Bronchial epithelial cell (primary cell): ENCODE measurements at regions not wholly inside any gene's neighbourhood (a gene's known extent, or its start where the extent isn't known, plus 50 kb on each side); places are given as distances from the start of the nearest gene placed in this dataset.
"Not testable (repeated sequence)": the region's sequence is repeated elsewhere in the genome, so short reads cannot be mapped to it uniquely, and the experiment has no call there.

Experiments
- DNase-seq: peaks from one replicate; pipeline ENCODE4 v3.0.0-alpha.2; 2010; ENCODE audit warnings: low read depth
- FAIRE-seq: peaks from 2 replicates; lab custom pipeline; 2011; peaks lifted over from hg19 to GRCh38; lab: Jason Lieb, UNC
- H3K27me3 ChIP-seq: 2 replicates; pipeline ENCODE4 v1.5.1; 2011; ENCODE audit warnings: low read length; ENCODE audit not compliant: control insufficient read depth, insufficient read depth
- H3K36me3 ChIP-seq: 2 replicates; pipeline ENCODE4 v1.5.1; 2011; ENCODE audit warnings: low read length; ENCODE audit not compliant: control insufficient read depth, insufficient read depth
- H3K4me3 ChIP-seq: 2 replicates; pipeline ENCODE4 v1.5.1; 2011; ENCODE audit warnings: mild to moderate bottlenecking, low read depth, low read length, control low read depth
- CTCF ChIP-seq: IDR thresholded peaks from 2 replicates; pipeline ENCODE4 v1.5.1; 2011; ENCODE audit warnings: mild to moderate bottlenecking, moderate library complexity, low read length, control low read depth, inconsistent platforms; ENCODE audit not compliant: insufficient read depth, severe bottlenecking

DNA sequence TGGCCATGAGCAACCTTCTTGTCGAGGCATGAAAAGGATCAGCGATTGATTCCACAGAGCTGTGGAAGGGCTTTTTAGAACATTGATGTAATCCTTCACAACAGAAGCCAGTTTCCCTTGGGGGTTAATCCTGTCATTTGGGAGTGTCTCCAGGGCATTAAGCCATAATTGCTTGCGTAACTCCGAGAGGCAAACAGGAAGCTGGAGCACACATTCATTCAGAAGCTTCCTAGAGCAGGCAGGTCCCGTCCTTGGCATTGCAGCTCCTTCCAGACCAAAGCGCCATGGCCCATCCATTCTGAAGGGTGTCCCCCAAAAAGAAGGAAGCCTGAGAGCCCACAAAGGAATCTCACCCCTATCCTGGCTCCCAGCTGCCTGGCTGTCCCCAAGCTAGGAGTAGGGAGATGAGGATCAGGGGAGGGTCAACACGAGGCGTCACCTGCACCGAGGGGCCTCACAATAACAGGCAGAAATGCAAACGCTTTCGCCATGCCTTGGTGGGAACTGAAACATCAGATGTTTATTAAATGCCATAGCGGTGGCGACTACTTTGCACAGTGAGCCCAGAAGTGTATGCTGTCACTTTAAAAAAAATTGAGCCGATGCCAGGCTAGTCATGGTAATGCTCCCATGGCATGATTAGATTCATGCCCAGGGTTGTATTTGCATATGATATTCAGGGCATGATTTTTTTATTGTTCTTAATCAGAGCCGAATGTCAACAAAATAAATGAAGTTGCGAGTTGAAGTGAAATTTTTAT lies 339.4 kb downstream of the BCL11A start:
- Histone ChIP-seq H3K4me3 (peak overlapping the region; percentile 22), H3K36me3 (no peaks in the 10 kb centered on the region), H3K27me3 (no peaks in the 10 kb centered on the region)
- peak; percentile 98 for FAIRE-seq
- no peak for TF ChIP-seq CTCF
- DNase-seq = peak; percentile 99

DNA sequence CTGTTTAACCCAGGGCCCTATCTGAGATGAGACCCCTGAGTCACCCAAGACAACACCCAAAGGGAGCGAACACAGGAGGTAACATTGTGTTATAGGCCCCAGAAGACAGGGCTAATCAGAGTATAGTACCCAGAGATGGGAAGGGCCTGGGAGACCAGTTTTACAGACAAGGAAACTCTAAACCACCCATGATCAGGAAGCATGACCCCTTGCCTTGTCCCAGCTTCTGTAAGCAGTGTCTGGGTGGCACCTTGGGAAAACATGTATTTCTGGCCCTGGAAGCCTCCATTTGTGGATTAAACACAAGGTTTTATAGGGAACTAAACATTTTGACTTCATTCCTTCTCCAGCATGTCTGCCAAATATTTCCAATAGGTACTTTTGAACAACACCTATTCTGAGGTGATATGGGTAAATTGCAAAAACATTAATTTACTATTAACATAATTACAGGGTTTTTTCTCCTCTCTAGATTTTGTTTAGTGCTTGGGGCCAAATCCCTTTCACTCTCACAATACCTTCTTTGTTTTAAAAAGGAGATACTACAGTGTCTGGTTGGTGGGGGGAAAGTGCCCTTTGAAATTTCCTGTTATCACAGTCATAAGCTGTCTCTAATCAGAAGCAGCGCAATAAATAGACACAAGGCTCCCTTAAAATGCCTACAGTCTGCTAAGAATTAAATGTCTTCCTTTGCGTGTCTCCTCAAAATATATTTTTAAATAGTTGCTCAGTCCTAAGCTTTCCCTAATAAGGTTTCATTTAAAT lies 341.1 kb downstream of the BCL11A start:
- FAIRE-seq = no peak
- no peaks in the 10 kb centered on the region for H3K36me3 ChIP-seq
- H3K4me3 ChIP-seq = no peak overlapping the region
- TF ChIP-seq CTCF = no peak
- H3K27me3 ChIP-seq = no peaks in the 10 kb centered on the region
- no peak for DNase-seq

DNA sequence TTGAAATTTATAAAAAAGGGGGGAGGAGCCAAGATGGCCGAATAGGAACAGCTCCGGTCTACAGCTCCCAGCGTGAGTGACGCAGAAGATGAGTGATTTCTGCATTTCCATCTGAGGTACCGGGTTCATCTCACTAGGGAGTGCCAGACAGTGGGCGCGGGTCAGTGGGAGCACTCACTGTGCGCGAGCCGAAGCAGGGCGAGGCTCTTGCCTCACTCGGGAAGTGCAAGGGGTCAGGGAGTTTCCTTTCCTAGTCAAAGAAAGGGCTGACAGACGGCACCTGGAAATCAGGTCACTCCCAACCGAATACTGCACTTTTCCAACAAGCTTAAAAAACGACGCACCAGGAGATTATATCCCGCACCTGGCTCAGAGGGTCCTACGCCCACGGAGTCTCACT lies 364.4 kb downstream of the BCL11A start:
- H3K36me3 ChIP-seq, DNase-seq, H3K4me3 ChIP-seq, FAIRE-seq, H3K27me3 ChIP-seq: not testable (repeated sequence)

- no peak for DNase-seq
- TF ChIP-seq CTCF = no peak
- H3K4me3 ChIP-seq = no peak overlapping the region
- H3K36me3 ChIP-seq = no peaks in the 10 kb centered on the region
- no peaks in the 10 kb centered on the region for H3K27me3 ChIP-seq
- no peak for FAIRE-seq
Measured at GRCh38 chr2:60175290-60175689, 378.2 kb downstream of the BCL11A start.

DNA sequence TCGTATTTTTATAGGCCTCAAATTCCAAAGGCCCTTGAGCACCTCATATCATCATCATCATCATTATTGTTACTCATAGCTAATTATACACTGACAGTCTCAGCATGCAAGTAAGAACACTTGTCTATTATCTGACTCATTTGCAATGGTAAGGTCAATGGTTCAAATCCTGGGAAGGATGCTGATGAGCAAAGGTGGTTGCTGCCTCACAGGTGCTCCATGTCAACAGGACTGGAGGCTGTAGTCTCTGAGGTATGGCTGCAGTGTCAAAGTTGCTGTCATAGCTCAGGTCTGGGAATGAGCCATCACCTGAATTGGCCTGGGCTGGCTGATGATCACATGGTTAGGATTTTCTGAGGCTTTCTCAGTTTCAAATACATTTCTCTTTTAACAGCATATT lies 379.3 kb downstream of the BCL11A start:
- no peak for FAIRE-seq
- peak; percentile 27 for DNase-seq

More for the DNA sequence above, 379.3 kb downstream of the BCL11A start:
- Histone ChIP-seq H3K27me3 (no peaks in the 10 kb centered on the region), H3K4me3 (no peak overlapping the region), H3K36me3 (no peaks in the 10 kb centered on the region)
- no peak for TF ChIP-seq CTCF
